H1 (cell line): ENCODE measurements at regions not wholly inside any gene's neighbourhood (a gene's known extent, or its start where the extent isn't known, plus 50 kb on each side); places are given as distances from the start of the nearest gene placed in this dataset.

ENCODE experiments used
- EGR1 ChIP-seq: IDR thresholded peaks from 2 replicates; pipeline ENCODE4 v1.6.1; 2011; ENCODE audit warnings: low read depth, low read length, borderline replicate concordance
- EZH2 ChIP-seq: fragments of 200-600 bp; sonication (generic); IDR thresholded peaks from 2 replicates; pipeline ENCODE4 v1.7.1; 2012; ENCODE audit warnings: low read depth, mild to moderate bottlenecking, moderate library complexity, low read length, inconsistent platforms; ENCODE audit not compliant: severe bottlenecking
- RAD21 ChIP-seq, 2 experiments: IDR thresholded peaks in 1 of 2; conservative IDR thresholded peaks in 1 of 2; 2 replicates each; pipeline ENCODE4 v1.6.1; 2011; ENCODE audit warnings: low read depth in 2 of 2, low read length in 2 of 2, improper control_type of control experiment in 1 of 2, inconsistent platforms in 1 of 2, mild to moderate bottlenecking in 1 of 2, moderate library complexity in 1 of 2

DNA sequence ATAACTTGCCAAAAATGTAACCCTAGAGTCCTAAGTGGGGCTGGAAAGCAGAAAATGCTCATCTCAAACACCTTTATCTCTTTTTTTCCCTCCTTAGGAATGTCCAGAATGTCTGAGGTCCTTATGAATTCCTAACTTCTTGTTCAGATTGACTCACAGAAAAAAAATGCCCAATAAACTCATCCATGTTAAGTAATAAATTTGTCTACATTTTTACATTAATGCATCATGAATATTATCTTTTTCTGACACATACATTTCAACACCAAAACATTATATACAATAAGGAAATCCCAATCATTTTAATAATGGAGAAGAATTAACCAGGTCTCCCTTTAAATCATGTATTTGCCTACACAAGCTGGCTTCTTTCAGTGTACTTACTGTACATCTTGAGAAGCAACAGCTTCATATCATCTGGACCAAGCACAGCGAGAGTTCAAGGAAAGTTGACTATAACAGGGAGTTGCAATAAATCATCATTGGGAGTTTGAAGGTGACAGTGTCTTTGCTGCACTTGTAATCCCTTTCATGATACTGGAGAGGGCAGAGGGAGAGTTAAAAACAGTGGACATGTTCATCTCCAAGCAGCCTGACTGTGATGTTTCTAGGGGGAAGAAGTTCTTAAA is 565.2 kb downstream of the LTN1 start (continued):
- no peak for TF ChIP-seq RAD21 (IDR thresholded peaks at IDR 0.05 in 1 of 2, conservative IDR thresholded peaks at IDR 0.05 in 1 of 2; ENCODE audit: low read depth in 2 of 2, low read length in 2 of 2)
- TF ChIP-seq EZH2: no peak
- no peak for TF ChIP-seq EGR1
